K562 (cell line): ENCODE measurements at regions not wholly inside any gene's neighbourhood (a gene's known extent, or its start where the extent isn't known, plus 50 kb on each side); places are given as distances from the start of the nearest gene placed in this dataset.
A peak's percentile ranks its signal among the peaks of the same experiment; 100 is the strongest.

Experiments
- ARNT ChIP-seq, 2 experiments: fragments of 450-650 bp; IDR thresholded peaks; 2 replicates each; pipeline ENCODE4 v1.6.1; 2016; ENCODE audit warnings: mild to moderate bottlenecking in 1 of 2
- ATF7 ChIP-seq: fragments of 450-650 bp; IDR thresholded peaks from 2 replicates; pipeline ENCODE4 v1.7.1; 2014; ENCODE audit warnings: mild to moderate bottlenecking, moderate library complexity
- BRF2 ChIP-seq: IDR thresholded peaks from 3 replicates; pipeline ENCODE4 v1.6.1; 2011; ENCODE audit warnings: borderline replicate concordance, mild to moderate bottlenecking; ENCODE audit not compliant: insufficient read length, insufficient read depth
- CHD2 ChIP-seq: IDR thresholded peaks from 2 replicates; pipeline ENCODE4 v1.6.1; 2011; ENCODE audit warnings: low read depth, low read length
- CXXC5 ChIP-seq: fragments of 250-450 bp; sonication (Bioruptor Pico); IDR thresholded peaks from 2 replicates; pipeline ENCODE4 v1.8.0; 2022; ENCODE audit warnings: inconsistent platforms, mild to moderate bottlenecking, moderate library complexity
- EGR1 ChIP-seq: fragments of 450-650 bp; conservative IDR thresholded peaks from 2 replicates; pipeline ENCODE4 v1.6.1; 2017; ENCODE audit warnings: mild to moderate bottlenecking
- ETV5 ChIP-seq: sonication (generic); formaldehyde crosslinking; IDR thresholded peaks from 2 replicates; pipeline ENCODE4 v1.4.0; 2020; ENCODE audit warnings: low read depth, mild to moderate bottlenecking, missing genetic modification reagents
- GATAD2A ChIP-seq: fragments of 450-650 bp; IDR thresholded peaks from 2 replicates; pipeline ENCODE4 v1.6.1; 2017
- MCM7 ChIP-seq, 2 experiments: fragments of 450-650 bp; IDR thresholded peaks; 2 replicates each; pipeline ENCODE4 v1.6.1; 2016 to 2018
- NFYB ChIP-seq: IDR thresholded peaks from 2 replicates; pipeline ENCODE4 v1.6.1; 2011; ENCODE audit warnings: mild to moderate bottlenecking, moderate library complexity; ENCODE audit not compliant: insufficient read length; ENCODE audit errors: extremely low read depth
- NONO ChIP-seq, 2 experiments: fragments of 200-400 bp in 1 of 2; fragments of 450-650 bp in 1 of 2; formaldehyde crosslinking in 1 of 2; IDR thresholded peaks; 2 replicates each; pipeline ENCODE4 v1.6.1; 2017; ENCODE audit warnings: low read depth in 2 of 2, mild to moderate bottlenecking in 2 of 2, moderate library complexity in 2 of 2, low read length in 1 of 2
- POLR2A ChIP-seq: fragments of 450-650 bp; conservative IDR thresholded peaks from 2 replicates; pipeline ENCODE4 v1.6.1; 2016
- RBM39 ChIP-seq: fragments of 200-400 bp; formaldehyde crosslinking; optimal IDR thresholded peaks from 2 replicates; pipeline ENCODE3; 2018; ENCODE audit warnings: low read depth, low read length
- USF2 ChIP-seq: sonication (generic); formaldehyde crosslinking; IDR thresholded peaks from 2 replicates; pipeline ENCODE4 v1.5.0; 2020; ENCODE audit warnings: missing genetic modification reagents
- ZBTB11 ChIP-seq, 3 experiments: fragments of 200-800 bp in 1 of 3; fragments of 250-450 bp in 1 of 3; fragments of 450-650 bp in 1 of 3; sonication (Bioruptor Pico) in 1 of 3; sonication (Bioruptor generic) in 1 of 3; formaldehyde crosslinking in 1 of 3; IDR thresholded peaks; 2 replicates each; pipeline versions ENCODE4 v1.6.1 to v1.8.0; 2016 to 2022; ENCODE audit warnings: mild to moderate bottlenecking in 2 of 3, missing genetic modification characterization in 2 of 3, missing compliant biosample characterization in 1 of 3, moderate library complexity in 1 of 3
- ZC3H11A ChIP-seq: IDR thresholded peaks from 2 replicates; pipeline ENCODE4 v1.6.1; 2012; ENCODE audit warnings: low read depth, low read length, improper control_type of control experiment
- ZKSCAN3 ChIP-seq: fragments of 250-450 bp; sonication (Bioruptor Pico); IDR thresholded peaks from 2 replicates; pipeline ENCODE4 v1.4.0; 2020
- ZNF311 ChIP-seq: fragments of 250-450 bp; sonication (Bioruptor Pico); IDR thresholded peaks from 2 replicates; pipeline ENCODE4 v1.4.0; 2020; ENCODE audit warnings: mild to moderate bottlenecking, moderate library complexity
- ZNF445 ChIP-seq: fragments of 250-450 bp; sonication (Bioruptor Pico); IDR thresholded peaks from 2 replicates; pipeline ENCODE4 v1.4.0; 2020; ENCODE audit warnings: low read depth, mild to moderate bottlenecking, moderate library complexity
- ZNF717 ChIP-seq: fragments of 250-450 bp; sonication (Bioruptor Pico); IDR thresholded peaks from 2 replicates; pipeline ENCODE4 v1.5.0; 2021
- ZNF778 ChIP-seq: fragments of 450-650 bp; formaldehyde crosslinking; IDR thresholded peaks from 2 replicates; pipeline ENCODE4 v1.4.0; 2020; ENCODE audit warnings: mild to moderate bottlenecking, moderate library complexity
- ZNF830 ChIP-seq: fragments of 250-450 bp; sonication (Bioruptor Pico); IDR thresholded peaks from 2 replicates; pipeline ENCODE4 v1.5.0; 2021; ENCODE audit warnings: mild to moderate bottlenecking

- TF ChIP-seq ZC3H11A (no peak), ZBTB11 (CRISPR knock-in tag; IDR thresholded peaks at IDR 0.05) (peak in 1 of 3 experiments; percentile 66; a peak in 2 of 6 replicates), GATAD2A (0 out of 2 replicates have a peak, but pooled peaks have one; percentile 29), CXXC5 (CRISPR knock-in tag) (peak; percentile 52; the same call in 1 of the 2 replicates), ZNF778 (CRISPR knock-in tag) (no peak), ZNF830 (CRISPR knock-in tag) (no peak), BRF2 (no peak), MCM7 (IDR thresholded peaks at IDR 0.05) (no peak), ZNF445 (CRISPR knock-in tag) (no peak), CHD2 (no peak), POLR2A (no peak), ARNT (IDR thresholded peaks at IDR 0.05) (peak; percentile 47 to 60; a peak in 1 of 4 replicates), EGR1 (no peak), ZKSCAN3 (no peak), USF2 (no peak), NONO (IDR thresholded peaks at IDR 0.05; ENCODE audit: low read depth in 2 of 2, low read length in 1 of 2) (no peak), ATF7 (no peak), ZNF311 (CRISPR knock-in tag) (no peak), ETV5 (peak; percentile 37; the same call in 1 of the 2 replicates), RBM39 (no peak), ZNF717 (CRISPR knock-in tag) (no peak), NFYB (no peak)
These were observed 104.5 kb downstream of the TDRD15 start (continued) for GRCh38 chr2:21228041-21228895.
